ENCODE measurements at regions not wholly inside any gene's neighbourhood (a gene's known extent, or its start where the extent isn't known, plus 50 kb on each side); places are given as distances from the start of the nearest gene placed in this dataset.

GRCh38 chr11:69393865-69394233 is 87.6 kb upstream of the LINC01488 start:
- H3K4me3 ChIP-seq = no peak overlapping the region
- H3K4me1 ChIP-seq (ENCODE audit: control insufficient read depth in 5 of 5, insufficient read depth in 5 of 5, low read length in 5 of 5) = peaks cover 0 to 31% (median 0%) of the 10 kb centered on the region in 5 donors
- no peaks in the 10 kb centered on the region for H3K27me3 ChIP-seq (ENCODE audit: control insufficient read depth in 3 of 3, insufficient read depth in 3 of 3, low read length in 2 of 3)
- no peak overlapping the region for H3K9ac ChIP-seq (ENCODE audit: insufficient read depth in 1 of 2, low read length in 2 of 2)
- no peak for DNase-seq
- 89 to 92% methylated on average over 8 of the region's 8 CpGs for WGBS, 2 donors
- no peak for ATAC-seq (ENCODE audit: insufficient read depth, low FRiP score)
- no peak for TF ChIP-seq CTCF (IDR thresholded peaks at IDR 0.05; ENCODE audit: control extremely low read depth, extremely low read depth)
- H3K36me3 ChIP-seq (ENCODE audit: control insufficient read depth in 4 of 4, insufficient read depth in 4 of 4, low read length in 4 of 4) = no peaks in the 10 kb centered on the region
- H3K27ac ChIP-seq (ENCODE audit: low read depth in 1 of 2, low read length in 1 of 2) = no peak overlapping the region
- H3K9me3 ChIP-seq (ENCODE audit: control insufficient read depth in 4 of 4, insufficient read depth in 3 of 4, low read length in 3 of 4) = peaks cover 0 to 3% (median under 1%) of the 10 kb centered on the region in 4 donors

DNA sequence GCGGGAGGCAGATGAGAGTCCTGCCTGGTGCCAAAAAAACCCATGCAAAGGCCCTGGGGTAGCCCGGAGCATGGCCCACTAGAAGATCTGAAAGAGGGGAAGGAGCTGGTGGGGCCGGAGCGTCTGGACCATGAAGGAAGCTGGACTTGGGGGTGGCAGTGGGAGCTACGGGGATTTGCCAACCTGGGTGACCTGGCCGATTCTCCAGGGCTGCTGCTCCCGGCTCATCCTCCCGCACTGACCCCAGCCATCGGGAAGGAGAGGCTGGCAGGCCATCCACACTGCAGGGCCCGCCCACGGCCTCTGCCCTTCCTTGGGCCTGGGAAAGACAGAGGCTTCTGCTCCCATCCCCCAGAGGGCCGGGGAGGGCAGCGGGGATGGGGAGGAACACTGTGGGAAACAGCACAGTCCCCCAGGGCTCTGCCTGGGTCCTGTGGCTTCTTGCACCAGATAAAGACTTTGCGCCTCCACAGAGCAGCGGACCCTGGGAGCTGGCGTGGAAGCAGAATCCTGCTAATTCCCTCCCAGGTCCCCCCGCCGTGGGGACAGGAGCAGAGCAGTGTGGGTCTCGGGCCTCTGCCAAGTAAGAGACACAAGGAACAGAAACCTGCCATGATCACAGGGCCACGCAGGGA is 87.1 kb upstream of the LINC01488 start:
- Histone ChIP-seq H3K9ac (ENCODE audit: insufficient read depth in 1 of 2, low read length in 2 of 2) (no peak overlapping the region), H3K36me3 (ENCODE audit: control insufficient read depth in 4 of 4, insufficient read depth in 4 of 4, low read length in 4 of 4) (no peaks in the 10 kb centered on the region), H3K4me3 (no peak overlapping the region), H3K27me3 (ENCODE audit: control insufficient read depth in 3 of 3, insufficient read depth in 3 of 3, low read length in 2 of 3) (no peaks in the 10 kb centered on the region), H3K4me1 (ENCODE audit: control insufficient read depth in 5 of 5, insufficient read depth in 5 of 5, low read length in 5 of 5) (peaks cover 0 to 36% (median 3%) of the 10 kb centered on the region in 5 donors), H3K9me3 (ENCODE audit: control insufficient read depth in 4 of 4, insufficient read depth in 3 of 4, low read length in 3 of 4) (peaks cover 0 to 2% (median 0%) of the 10 kb centered on the region in 4 donors), H3K27ac (ENCODE audit: low read depth in 1 of 2, low read length in 1 of 2) (no peak overlapping the region)
- TF ChIP-seq CTCF (IDR thresholded peaks at IDR 0.05; ENCODE audit: control extremely low read depth, extremely low read depth) = no peak
- ATAC-seq (ENCODE audit: insufficient read depth, low FRiP score) (no peak), DNase-seq (peak in 1 of 3 donors; percentile 47)
- WGBS, 2 donors = 81 to 87% methylated on average over 20 of the region's 20 CpGs

DNA sequence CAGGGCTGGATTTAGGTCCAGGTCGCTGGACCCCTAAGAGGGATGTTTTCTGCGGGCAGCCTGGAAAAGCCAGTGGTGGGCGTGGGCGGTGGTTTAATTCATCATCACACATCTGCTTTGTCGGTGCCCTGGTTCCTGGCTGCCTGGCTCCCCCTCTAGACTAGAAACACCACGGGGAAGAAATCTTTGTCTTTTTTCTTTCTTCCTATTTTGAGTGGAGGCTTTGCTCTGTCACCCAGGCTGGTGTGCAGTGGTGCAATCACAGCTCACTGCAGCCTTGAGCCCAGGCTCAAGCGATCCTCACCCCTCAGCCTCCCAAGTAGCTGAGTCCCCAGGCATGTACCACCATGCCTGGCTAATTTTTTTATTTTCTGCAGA is 86.6 kb upstream of the LINC01488 start:
- 46 to 62% methylated on average over 7 of the region's 7 CpGs for WGBS, 2 donors

More for the DNA sequence above, 86.6 kb upstream of the LINC01488 start:
- H3K36me3 ChIP-seq (ENCODE audit: control insufficient read depth in 4 of 4, insufficient read depth in 4 of 4, low read length in 4 of 4) = no peaks in the 10 kb centered on the region
- ATAC-seq (ENCODE audit: insufficient read depth, low FRiP score) (no peak), DNase-seq (no peak)
- no peak overlapping the region for H3K4me3 ChIP-seq
- peaks cover 0 to 2% (median 0%) of the 10 kb centered on the region in 4 donors for H3K9me3 ChIP-seq (ENCODE audit: control insufficient read depth in 4 of 4, insufficient read depth in 3 of 4, low read length in 3 of 4)
- H3K9ac ChIP-seq (ENCODE audit: insufficient read depth in 1 of 2, low read length in 2 of 2) = no peak overlapping the region
- peaks cover 0 to 38% (median 3%) of the 10 kb centered on the region in 5 donors for H3K4me1 ChIP-seq (ENCODE audit: control insufficient read depth in 5 of 5, insufficient read depth in 5 of 5, low read length in 5 of 5)
- no peak overlapping the region for H3K27ac ChIP-seq (ENCODE audit: low read depth in 1 of 2, low read length in 1 of 2)
- no peak for TF ChIP-seq CTCF (IDR thresholded peaks at IDR 0.05; ENCODE audit: control extremely low read depth, extremely low read depth)
- no peaks in the 10 kb centered on the region for H3K27me3 ChIP-seq (ENCODE audit: control insufficient read depth in 3 of 3, insufficient read depth in 3 of 3, low read length in 2 of 3)

All from lung (tissue), 11 donors.